NCI-H1436 treated with DMSO at 0.1 percent for 48 hours (cell line): ENCODE measurements at regions not wholly inside any gene's neighbourhood (a gene's known extent, or its start where the extent isn't known, plus 50 kb on each side); places are given as distances from the start of the nearest gene placed in this dataset.
"Not testable (repeated sequence)": the region's sequence is repeated elsewhere in the genome, so short reads cannot be mapped to it uniquely, and the experiment has no call there.

Source experiments
- DNase-seq: peaks from one replicate; lab custom pipeline; 2025; lab: John Stamatoyannopoulos, UW

DNA sequence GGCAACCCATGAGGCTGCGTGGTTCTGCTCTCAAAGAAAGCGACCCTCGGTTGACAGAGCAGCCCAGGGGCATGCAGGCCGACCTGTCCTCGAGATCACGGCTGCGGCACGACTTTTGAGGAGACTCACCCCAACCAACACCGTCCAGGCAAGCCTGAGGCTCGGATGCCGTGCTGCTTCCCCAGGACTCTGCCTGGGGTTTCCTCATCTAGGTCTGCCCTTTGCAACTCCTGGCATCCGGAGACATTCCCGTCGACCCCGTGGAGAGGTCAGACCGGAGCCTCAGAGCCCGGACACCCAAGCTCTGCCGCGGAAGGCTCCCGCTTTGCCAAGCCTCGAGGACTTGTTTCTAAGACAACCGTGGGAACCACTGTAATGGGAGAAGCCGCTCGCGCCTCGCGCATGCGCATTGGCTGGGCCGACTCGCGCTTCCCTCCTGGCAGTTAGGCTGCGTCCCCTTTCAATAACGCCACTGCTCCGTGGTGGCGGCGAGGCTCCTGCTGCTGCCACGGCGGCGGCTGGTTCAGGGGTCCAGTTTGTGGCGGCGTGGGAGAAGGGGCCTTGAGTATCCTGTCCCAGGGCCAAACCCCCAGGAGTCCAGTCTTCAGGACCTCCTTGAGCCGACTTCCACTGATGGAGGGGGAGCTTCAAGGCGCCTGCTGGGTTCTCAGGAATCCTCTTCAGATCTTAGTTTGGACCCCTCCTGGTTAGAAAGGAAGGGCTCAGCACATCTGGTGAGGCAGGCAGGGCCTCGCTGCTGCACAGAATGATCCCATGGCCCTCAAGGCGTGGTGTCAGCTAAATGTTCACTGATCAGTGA lies 101.7 kb upstream of the ZNF337 start:
- not testable (repeated sequence) for DNase-seq

DNA sequence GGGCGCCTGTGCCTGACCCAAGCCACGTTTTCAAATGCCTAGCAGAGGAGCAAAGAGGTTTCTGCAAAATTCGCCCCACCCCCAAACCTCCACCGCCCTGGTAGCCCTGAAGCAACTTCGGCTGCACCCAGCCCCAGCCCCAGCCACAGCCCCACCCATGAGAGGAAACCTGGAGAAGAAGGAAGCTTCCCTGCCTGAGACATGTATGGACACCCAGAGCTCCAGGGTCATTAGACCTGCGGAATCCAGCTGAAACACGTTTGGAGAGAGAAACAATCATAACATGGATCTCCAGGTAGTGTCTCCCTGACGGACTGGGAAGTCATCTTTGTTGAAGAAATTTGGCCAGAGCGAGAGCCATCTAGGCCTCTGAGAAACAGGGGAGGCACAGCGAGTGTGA lies 100.4 kb upstream of the ZNF337 start:
- DNase-seq, result not testable (repeated sequence)

DNA sequence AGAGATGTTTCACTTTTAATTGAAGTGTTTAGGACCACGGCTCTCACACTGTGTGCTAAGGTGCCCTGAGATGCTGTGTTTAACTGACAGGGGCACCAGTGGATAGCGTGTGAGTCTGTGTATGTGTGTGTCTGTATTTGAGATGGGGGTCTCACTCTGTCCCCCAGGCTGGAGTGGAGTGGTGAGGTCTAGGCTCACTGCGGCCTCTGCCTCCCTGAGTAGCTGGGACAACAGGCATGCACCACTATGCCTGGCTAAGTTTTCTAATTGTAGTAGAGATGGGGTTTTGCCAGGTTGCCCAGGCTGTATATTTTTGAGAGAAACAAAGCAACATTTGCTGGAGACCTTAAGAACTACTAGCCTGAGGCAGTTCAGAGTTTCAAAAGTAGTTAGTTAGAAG lies 80.6 kb upstream of the ZNF337 start:
- DNase-seq, result not testable (repeated sequence)

DNA sequence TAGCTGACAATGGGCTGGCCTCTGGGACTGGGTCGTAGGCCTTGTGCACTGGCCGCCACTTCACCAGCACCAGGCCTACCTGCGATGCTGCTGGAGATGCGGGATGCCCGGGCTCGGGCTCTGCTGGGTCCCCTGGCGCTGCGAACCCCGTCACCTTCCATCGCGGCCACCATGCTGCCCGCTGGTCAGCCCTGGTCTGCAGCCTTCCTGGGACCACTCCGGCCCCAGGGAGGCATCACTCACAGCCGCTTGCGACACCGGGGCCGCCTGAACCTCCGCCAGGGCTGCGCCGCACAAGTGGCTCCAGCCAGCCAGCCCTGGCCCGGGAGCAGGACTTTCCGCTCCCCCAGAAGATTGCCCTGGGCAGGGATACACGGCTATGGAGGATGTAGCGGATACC lies 78.1 kb upstream of the ZNF337 start:
- not testable (repeated sequence) for DNase-seq

DNA sequence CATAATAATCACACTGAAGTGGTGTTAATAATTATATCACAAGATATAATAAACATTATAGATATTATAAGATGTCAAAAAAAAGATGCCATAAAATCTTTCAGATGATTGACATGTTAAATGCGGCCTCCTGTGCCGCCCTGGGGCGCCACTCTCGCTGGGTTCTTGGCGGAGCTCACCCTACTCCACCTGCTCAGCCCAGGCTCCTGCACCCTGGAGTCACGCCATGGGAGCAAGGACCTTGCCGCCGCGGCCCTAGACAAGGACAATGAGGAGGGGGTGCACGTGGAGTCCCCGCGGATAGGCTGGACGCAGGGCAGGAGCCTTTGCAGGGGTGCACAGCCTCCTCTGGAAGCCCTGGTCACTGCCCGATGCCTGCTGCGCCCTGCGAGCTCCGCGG lies 77.5 kb upstream of the ZNF337 start:
- not testable (repeated sequence) for DNase-seq

DNA sequence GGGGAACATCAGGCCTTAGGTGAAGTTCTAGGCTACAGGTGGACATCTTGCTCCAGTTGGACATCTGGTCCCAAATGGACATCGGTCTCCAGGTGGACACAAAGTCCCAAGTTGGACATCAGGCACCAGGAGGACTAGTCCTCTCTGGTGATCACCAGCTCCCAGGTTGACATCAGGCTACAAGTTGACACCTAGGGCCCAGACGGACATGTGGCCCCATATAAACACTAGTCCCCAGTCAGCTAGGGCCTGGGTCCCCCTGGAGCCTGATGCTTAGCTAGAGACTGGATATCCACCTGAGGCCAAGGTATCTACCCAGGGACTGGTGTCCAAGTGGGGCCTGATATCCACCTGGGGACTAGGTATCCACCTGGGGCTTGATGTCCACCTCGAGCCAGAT lies 75.8 kb upstream of the ZNF337 start:
- DNase-seq, result not testable (repeated sequence)

DNA sequence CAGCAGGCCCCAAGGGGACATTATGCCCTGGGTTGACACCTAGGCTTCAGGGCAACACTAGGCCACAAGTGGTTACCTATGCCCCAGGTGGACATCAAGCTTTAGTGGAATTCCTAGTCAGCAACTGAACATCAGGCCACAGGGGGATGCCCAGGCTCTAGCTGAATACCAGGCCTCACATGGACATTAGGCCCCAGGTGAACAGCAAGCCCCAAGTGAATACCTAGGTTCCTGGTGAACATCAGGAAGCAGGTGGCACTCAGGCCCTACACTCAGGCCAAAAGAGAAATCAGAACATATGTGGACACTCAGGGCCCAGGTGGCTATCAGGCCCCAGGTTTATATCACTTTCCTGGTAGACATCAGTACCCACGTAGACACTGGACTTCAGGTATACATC lies 75.2 kb upstream of the ZNF337 start:
- not testable (repeated sequence) for DNase-seq

DNA sequence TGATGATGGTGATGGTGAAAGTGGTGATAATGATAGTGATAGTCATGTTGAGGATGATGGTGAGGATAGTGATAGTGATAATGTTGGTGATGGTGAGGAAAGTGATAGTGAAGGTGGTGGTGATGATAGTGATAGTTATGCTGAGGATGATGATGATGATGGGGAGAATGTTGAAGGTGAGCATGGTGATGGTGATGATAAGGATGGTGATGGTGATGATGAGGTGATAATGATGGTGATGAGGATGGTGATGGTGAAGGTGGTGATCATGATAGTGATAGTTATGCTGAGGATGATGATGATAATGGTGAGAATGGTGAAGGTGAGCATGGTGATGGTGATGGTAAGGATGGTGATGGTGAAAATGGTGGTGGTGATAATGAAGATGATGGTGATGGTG lies 64.9 kb upstream of the ZNF337 start:
- no peak for DNase-seq

DNA sequence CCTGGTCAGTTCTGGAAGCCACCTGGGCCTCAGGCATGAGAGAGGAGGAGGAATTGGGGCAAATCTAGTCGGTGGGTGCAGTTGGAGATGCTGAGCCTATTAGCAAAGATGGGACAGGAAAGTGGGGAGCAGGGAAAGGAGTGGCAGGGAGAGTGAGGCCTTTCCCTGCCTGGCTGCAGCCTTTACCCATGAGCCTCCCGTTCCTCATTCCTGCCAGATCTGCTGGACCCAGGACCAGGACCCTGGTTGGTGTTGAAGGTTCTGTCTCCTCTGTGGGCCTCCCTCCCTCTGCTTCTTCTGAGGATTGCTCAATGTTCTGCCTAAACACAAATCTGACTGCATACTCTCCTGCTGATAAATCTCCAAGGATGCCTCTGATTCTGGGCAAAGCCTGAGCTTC lies 64.4 kb upstream of the ZNF337 start:
- DNase-seq, result not testable (repeated sequence)

DNA sequence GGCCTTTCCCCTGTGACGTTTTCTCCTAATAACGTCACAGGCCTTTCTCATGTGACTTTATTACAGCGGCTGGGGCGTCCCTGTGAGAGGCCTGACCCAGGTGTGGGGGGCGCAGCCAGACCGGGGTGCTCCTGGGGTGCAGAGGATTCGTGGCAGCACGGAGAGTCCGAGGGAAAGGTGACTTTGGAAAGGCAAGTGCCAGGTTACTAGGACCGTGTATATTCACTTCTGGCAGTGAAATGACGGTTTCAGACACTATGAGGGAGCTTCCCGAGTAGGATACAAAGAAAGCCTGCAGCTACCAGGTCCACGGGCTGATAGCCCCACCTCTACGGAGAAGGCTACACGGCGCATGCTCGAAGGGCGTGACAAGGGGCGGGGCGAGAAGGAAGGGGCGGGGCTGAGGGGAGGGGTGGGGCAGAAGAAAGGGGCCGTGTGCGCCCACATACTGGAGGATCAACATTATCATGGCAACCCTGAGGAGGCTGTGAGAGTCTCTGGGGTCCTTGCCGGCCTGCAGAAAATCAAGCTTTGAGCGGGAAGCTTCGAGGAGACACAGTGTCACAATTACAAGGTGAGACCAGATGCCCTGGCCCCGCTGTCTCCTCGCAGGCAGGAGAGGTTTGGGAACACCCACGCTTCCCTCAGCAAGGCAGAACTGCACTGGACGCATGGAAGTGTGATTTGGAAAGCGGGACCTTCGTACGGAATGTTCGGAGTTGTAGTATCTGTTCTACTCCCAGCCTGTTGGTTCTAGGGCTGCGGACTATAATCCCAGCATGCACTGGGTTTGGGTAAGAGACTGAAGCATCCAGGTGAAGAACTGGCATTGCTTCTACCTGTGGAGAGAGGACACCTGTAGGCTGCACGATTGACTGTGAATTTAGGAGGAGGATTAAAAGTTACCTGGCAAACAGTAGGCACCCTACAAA lies 54.4 kb upstream of the ZNF337 start:
- no peak for DNase-seq

DNA sequence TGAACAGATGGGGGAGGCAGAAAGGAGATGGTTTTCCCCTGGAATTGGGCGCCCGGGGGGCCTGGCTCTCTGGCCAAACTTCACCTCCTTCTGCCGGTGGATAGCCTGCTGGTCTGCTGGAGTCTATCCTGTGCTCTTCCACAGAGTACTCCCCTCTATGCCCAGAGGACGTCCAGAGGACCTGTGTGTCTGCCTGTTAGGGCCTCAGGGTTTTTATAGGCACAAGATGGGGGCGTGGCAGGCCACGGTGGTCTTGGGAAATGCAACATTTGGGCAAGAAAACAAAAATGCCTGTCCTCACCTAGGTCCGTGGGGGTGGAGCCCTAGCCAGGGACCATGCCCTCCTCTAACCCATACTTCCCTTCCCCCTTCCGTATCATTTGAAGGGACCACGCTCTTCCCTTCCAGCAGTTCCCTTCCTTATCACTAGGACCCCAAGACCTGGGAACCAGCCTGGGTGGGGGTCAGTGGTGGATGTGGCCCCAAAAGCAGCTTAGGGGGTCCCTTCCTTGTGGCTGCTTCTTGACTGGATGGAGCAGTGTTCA lies 53.6 kb upstream of the ZNF337 start:
- no peak for DNase-seq

DNA sequence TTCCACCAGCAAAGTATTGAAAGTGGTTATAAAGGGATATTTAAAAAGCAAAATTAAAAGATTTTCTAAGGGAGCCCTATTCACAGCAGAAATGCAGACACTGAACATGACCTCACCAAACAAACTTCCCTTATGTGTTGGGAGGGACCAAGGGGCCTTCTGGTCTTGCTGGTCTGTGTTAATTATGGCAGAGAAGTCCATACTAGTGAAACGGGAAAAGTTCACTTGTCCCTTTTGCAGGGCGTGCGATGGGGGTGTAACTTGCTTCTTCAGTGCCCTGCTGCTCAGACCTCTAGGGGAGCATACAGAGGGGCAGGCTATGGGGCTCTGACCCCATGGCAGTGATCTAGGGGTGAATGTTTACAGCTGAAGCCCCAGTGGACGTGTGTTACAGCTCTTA lies 53.0 kb upstream of the ZNF337 start:
- no peak for DNase-seq
